NCI-H1417 (cell line): ENCODE measurements at regions not wholly inside any gene's neighbourhood (a gene's known extent, or its start where the extent isn't known, plus 50 kb on each side); places are given as distances from the start of the nearest gene placed in this dataset.
"Not testable (repeated sequence)": the region's sequence is repeated elsewhere in the genome, so short reads cannot be mapped to it uniquely, and the experiment has no call there.

Experiments
- DNase-seq, 3 experiments: peaks; one replicate each; lab custom pipeline; 2025; lab: John Stamatoyannopoulos, UW

GRCh38 chr1:18561967-18562366 lies 68.7 kb upstream of the PAX7 start:
- no peak for DNase-seq

GRCh38 chr1:18564676-18565075 lies 66.0 kb upstream of the PAX7 start:
- DNase-seq, result no peak

- DNase-seq, result no peak
Measured at GRCh38 chr1:18565321-18565720, 65.3 kb upstream of the PAX7 start.

GRCh38 chr1:18568489-18568888 lies 62.2 kb upstream of the PAX7 start:
- DNase-seq, result no peak

GRCh38 chr1:18569251-18569650 lies 61.4 kb upstream of the PAX7 start:
- DNase-seq, result no peak

- peak in 2 of 3 experiments; percentile 4 to 22 for DNase-seq
Measured at GRCh38 chr1:18569811-18570545, 60.7 kb upstream of the PAX7 start.

- no peak for DNase-seq
Measured at GRCh38 chr1:18571275-18571674, 59.4 kb upstream of the PAX7 start.

GRCh38 chr1:18572022-18572880 lies 58.4 kb upstream of the PAX7 start:
- no peak for DNase-seq

- no peak for DNase-seq
Measured at GRCh38 chr1:18573170-18573569, 57.5 kb upstream of the PAX7 start.

- DNase-seq, result no peak
Measured at GRCh38 chr1:18574754-18575153, 55.9 kb upstream of the PAX7 start.

GRCh38 chr1:18575620-18576019 lies 55.0 kb upstream of the PAX7 start:
- peak in 2 of 3 experiments; percentile 15 to 50 for DNase-seq

GRCh38 chr1:18578271-18578670 lies 52.4 kb upstream of the PAX7 start:
- DNase-seq, result no peak

- DNase-seq, result not testable (repeated sequence)
Measured at GRCh38 chr1:18579267-18579666, 51.4 kb upstream of the PAX7 start.

- peak in 1 of 3 experiments; percentile 67 for DNase-seq
Measured at GRCh38 chr1:18580047-18580446, 50.6 kb upstream of the PAX7 start.

- no peak for DNase-seq
Measured at GRCh38 chr1:18580691-18581419, 49.8 kb upstream of the PAX7 start.
